Ishikawa (cell line): ENCODE measurements at regions not wholly inside any gene's neighbourhood (a gene's known extent, or its start where the extent isn't known, plus 50 kb on each side); places are given as distances from the start of the nearest gene placed in this dataset.

Source experiments
- CEBPB ChIP-seq: IDR thresholded peaks from 2 replicates; pipeline ENCODE4 v1.6.1; 2012
- CREB1 ChIP-seq: IDR thresholded peaks from 2 replicates; pipeline ENCODE4 v1.6.1; 2012; ENCODE audit warnings: low read depth
- EGR1 ChIP-seq: IDR thresholded peaks from 2 replicates; pipeline ENCODE4 v1.6.1; 2012
- EP300 ChIP-seq: IDR thresholded peaks from 2 replicates; pipeline ENCODE4 v1.6.1; 2012; ENCODE audit warnings: borderline replicate concordance
- FOXM1 ChIP-seq: IDR thresholded peaks from 2 replicates; pipeline ENCODE4 v1.6.1; 2012; ENCODE audit warnings: low read depth, borderline replicate concordance
- MAX ChIP-seq: IDR thresholded peaks from 2 replicates; pipeline ENCODE4 v1.6.1; 2012
- NFIC ChIP-seq: IDR thresholded peaks from 2 replicates; pipeline ENCODE4 v1.6.1; 2012
- RAD21 ChIP-seq: IDR thresholded peaks from 2 replicates; pipeline ENCODE4 v1.6.1; 2012; ENCODE audit warnings: low read depth
- REST ChIP-seq: IDR thresholded peaks from 2 replicates; pipeline ENCODE4 v1.6.1; 2012; ENCODE audit warnings: low read depth, mild to moderate bottlenecking
- TAF1 ChIP-seq: IDR thresholded peaks from 2 replicates; pipeline ENCODE4 v1.6.1; 2012; ENCODE audit warnings: low read depth, mild to moderate bottlenecking
- TCF12 ChIP-seq: IDR thresholded peaks from 2 replicates; pipeline ENCODE4 v1.6.1; 2012; ENCODE audit warnings: low read depth
- TEAD4 ChIP-seq: IDR thresholded peaks from 2 replicates; pipeline ENCODE4 v1.6.1; 2012
- USF1 ChIP-seq: IDR thresholded peaks from 2 replicates; pipeline ENCODE4 v1.6.1; 2012
- YY1 ChIP-seq: IDR thresholded peaks from 2 replicates; pipeline ENCODE4 v1.6.1; 2012; ENCODE audit warnings: low read depth
- ZBTB7A ChIP-seq: IDR thresholded peaks from 2 replicates; pipeline ENCODE4 v1.6.1; 2012; ENCODE audit warnings: low read depth

GRCh38 chr2:128654408-128654807, 335.7 kb upstream of the HS6ST1 start:
- TF ChIP-seq USF1: no peak
- no peak for TF ChIP-seq EGR1
- TF ChIP-seq REST: no peak
- no peak for TF ChIP-seq CEBPB
- no peak for TF ChIP-seq MAX
- no peak for TF ChIP-seq EP300
- TF ChIP-seq YY1: no peak
- TF ChIP-seq CREB1: no peak
- TF ChIP-seq FOXM1: no peak
- TF ChIP-seq ZBTB7A: no peak
- no peak for TF ChIP-seq RAD21
- no peak for TF ChIP-seq TAF1
- no peak for TF ChIP-seq TEAD4

GRCh38 chr2:128660836-128661235, 342.2 kb upstream of the HS6ST1 start:
- TF ChIP-seq EGR1 (no peak), RAD21 (no peak)

GRCh38 chr2:128661311-128661710, 342.6 kb upstream of the HS6ST1 start:
- TF ChIP-seq EP300: no peak
- TF ChIP-seq TCF12: no peak
- TF ChIP-seq CREB1: no peak
- TF ChIP-seq NFIC: no peak
- TF ChIP-seq USF1: no peak
- TF ChIP-seq TEAD4: no peak
- TF ChIP-seq FOXM1: no peak
- no peak for TF ChIP-seq ZBTB7A
- TF ChIP-seq EGR1: no peak
- TF ChIP-seq YY1: no peak
- no peak for TF ChIP-seq RAD21
- TF ChIP-seq MAX: no peak
- TF ChIP-seq REST: no peak
- no peak for TF ChIP-seq CEBPB
- no peak for TF ChIP-seq TAF1

GRCh38 chr2:128662051-128662471, 343.4 kb upstream of the HS6ST1 start:
- no peak for TF ChIP-seq TAF1
- TF ChIP-seq YY1: no peak
- TF ChIP-seq NFIC: no peak
- no peak for TF ChIP-seq TEAD4
- no peak for TF ChIP-seq REST
- no peak for TF ChIP-seq ZBTB7A
- no peak for TF ChIP-seq MAX
- no peak for TF ChIP-seq EP300
- TF ChIP-seq RAD21: no peak
- no peak for TF ChIP-seq FOXM1
- TF ChIP-seq EGR1: no peak
- no peak for TF ChIP-seq USF1
- no peak for TF ChIP-seq CEBPB
- no peak for TF ChIP-seq TCF12
- TF ChIP-seq CREB1: no peak
